ENCODE measurements at regions not wholly inside any gene's neighbourhood (a gene's known extent, or its start where the extent isn't known, plus 50 kb on each side); places are given as distances from the start of the nearest gene placed in this dataset.
"Not testable (repeated sequence)": the region's sequence is repeated elsewhere in the genome, so short reads cannot be mapped to it uniquely, and the experiment has no call there.

DNA sequence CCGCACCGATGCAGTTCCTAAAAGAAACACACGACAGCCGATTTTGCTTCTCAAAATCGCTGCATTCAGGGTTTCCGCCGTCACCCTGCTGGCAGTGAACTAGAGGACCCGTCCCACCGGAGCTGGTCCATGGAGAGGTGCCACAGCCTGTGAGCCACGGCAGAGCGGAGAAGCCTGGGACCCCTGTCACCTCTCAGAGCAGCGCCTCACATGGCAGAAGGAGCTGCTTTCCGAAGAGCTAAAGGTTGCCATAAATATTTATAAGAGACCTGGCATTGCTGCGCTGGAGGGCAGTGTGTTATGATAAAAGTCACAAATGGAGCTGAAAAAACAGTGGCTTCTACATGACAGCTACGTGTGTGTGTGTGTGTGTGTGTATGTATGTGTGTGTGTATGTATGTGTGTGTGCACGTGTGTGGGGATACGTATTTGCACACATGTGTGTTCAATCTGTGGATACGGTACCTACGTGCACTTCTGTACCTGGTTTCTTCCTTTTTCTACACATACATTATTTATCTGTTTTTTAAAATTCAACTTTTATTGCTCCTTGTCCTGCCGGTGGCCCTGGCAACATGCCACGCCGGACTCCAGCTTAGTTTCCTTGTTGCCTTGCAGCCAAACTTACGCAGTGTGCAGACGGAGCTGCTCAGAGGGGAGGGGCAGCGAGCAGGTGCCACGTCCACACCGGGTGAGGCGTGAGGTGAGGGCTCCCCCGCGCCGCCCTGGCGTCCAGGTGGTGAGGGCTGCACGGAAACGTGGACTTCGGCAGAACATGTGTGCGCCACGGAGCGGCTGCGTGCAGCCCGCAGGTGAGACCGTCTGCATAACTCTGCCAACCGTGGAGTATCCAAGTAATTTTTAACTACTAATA, 115.2 kb upstream of the PITRM1 start:
- no peak for DNase-seq

- no peak for DNase-seq
These were observed 110.1 kb upstream of the PITRM1 start for GRCh38 chr10:3282674-3283017.

GRCh38 chr10:3281941-3282673, 109.5 kb upstream of the PITRM1 start:
- no peak for DNase-seq

- DNase-seq = no peak
These were observed 106.2 kb upstream of the PITRM1 start for GRCh38 chr10:3278771-3279170.

DNA sequence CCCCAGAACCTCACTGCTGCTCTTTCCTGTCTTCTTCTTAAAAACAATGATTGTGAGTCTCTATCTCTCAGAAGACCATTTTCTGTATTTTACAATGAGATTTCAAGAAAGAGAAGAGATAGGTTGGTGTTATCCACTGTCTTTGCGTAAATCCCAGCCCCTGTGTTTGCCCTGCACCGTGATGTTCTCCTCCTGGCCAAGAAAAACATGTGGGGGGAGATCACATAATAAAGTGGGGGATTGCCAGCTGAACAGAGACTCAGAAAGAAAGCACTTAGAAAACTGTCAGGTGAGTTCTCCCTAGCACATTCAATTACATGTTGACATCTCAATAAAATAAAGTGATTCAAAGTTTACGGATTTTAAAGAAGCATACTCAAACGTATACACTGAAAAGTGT, 105.0 kb upstream of the PITRM1 start:
- DNase-seq = no peak

DNA sequence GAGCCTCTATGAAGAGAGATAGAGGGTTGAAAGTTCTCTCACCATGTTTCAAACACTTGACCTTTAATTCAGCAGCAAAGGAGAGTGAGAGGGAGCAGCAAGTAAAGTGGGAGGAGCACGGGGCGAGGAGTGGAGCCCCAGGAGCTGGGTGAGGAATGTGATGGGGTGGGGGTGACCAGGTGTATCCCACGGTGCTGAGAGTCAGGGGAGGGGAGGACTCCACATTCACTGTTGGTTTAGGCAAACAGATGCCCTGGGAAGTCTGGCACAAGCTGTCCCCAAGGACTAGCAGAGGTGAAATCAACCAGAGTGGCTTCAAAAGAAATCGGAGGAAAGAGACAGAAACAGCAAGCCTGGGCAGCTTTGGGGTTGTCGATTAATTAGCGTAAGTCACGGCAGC, 101.8 kb upstream of the PITRM1 start:
- no peak for DNase-seq

DNA sequence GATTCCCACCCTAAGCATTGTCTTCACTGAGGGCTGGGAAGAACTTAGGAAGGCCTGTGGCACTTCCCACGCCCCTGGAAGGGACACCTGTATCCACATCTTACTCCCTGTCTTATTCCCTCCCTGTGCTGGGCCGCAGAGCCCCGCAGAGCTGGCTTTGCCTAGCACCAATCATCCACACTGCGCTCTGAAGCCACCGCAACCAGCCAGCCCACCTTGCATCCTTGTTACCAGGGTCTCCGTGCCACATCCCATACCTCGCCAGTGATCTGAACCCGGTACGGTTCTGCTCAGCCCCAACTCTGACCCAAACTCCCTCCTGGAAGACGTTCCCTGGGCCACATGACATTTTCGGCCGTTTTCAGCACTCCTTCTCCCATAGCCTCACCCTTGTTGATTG, 101.4 kb upstream of the PITRM1 start:
- no peak for DNase-seq

- no peak for DNase-seq
These were observed 99.7 kb upstream of the PITRM1 start for GRCh38 chr10:3272300-3272699.

DNA sequence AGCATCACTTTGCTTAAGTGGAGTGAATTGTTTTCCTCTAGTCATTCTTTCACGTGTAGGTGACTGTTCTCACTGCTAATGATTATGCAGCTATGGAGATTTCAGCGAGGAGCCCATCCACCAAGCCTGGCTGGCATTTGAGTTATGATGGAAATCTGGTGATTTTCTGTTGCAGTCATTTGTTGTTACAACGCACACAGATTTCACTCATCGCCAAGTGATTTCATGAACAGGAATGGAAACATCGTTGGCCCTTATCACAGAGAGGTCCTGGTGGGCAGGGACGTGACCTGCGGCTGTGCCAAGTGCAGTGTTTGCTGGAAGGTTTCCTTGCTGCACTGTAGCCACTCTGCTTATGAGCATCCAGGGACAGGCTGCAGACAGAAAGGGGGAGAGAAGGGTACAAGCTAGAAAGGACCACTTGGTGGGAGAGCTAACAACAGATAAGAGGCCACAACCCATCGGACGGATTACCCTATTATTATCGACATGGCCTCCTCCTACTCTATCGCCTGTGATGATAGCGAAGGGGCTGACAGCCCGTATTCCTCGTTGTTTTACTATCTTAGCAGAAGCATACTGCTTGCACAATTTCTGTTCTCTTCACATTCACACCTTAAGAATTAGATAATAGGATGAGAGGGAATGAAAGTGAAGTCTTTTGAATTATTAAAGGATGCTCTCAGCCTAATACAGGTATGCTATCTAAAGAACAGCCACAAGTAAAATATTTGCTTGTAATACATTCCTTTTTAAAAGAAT, 99.0 kb upstream of the PITRM1 start:
- DNase-seq = no peak

DNA sequence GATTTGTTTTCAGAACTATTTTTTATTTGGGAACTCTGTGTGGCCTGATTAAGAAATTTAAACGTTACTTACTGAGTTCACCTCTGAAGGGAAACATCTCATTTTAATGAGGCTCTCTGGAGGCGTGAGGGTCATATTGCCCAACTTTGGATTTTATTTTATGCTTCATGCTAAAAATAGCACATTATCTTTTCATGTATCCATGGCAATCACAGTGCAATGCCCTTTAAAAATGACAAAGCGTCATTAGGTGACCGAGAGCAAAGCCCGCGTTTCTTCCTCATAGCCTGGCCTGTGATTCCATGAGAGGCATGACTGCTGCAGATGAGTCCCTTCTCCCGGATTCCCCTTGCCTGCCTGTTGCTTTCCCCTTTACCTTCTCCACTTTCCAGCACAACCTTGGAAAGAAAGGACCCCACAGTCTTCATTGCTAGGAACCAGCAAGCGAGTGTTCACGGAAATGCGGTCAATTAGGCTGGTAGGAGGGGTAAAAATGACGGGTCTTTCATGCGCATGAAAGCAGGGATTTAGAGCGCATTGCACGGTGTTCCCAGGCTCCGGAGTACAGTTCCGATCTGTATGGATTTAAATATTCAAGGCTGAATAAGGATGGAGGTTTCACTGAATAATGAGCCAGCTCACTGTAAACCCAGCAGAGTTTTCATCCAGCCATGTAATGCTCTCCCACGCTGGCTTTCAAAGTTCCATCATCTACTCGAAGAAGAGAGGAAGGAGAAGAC, 98.2 kb upstream of the PITRM1 start:
- DNase-seq = no peak

GRCh38 chr10:3268025-3268424, 95.4 kb upstream of the PITRM1 start:
- DNase-seq = no peak

- no peak for DNase-seq
These were observed 92.5 kb upstream of the PITRM1 start for GRCh38 chr10:3265088-3265487.

DNA sequence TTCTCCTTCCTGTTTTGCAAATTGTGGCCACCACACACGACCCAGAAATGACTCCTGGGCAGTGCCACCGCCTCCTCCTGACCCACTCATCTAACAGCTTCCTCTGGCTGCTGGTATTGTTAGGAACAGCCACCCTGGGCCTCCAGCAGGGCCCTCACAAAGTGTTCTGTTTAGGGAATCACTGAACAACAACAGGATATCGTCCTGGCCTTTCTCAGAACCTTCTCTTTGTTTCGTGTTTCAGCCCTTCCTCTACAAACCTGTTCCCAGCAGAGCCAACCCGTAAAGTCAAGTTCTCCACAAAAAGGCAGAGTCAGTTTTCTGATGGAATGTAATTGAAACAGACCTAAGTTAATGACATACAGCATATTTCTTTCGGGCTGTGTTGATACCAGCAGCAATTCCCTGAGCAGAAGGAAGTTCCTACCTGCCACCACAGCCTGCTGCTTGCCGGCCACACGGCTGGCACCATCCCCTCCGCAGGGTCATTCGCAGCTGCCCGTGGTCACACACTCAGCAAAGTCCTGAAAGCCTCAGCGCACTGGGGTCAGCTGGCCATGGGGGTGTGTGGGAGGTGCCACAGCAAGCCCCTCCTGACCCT, 91.7 kb upstream of the PITRM1 start:
- no peak for DNase-seq

- no peak for DNase-seq
These were observed 91.2 kb upstream of the PITRM1 start for GRCh38 chr10:3263747-3264146.

GRCh38 chr10:3263082-3263481, 90.5 kb upstream of the PITRM1 start:
- DNase-seq = no peak

- DNase-seq = no peak
These were observed 89.3 kb upstream of the PITRM1 start for GRCh38 chr10:3261921-3262320.

- no peak for DNase-seq
These were observed 87.7 kb upstream of the PITRM1 start for GRCh38 chr10:3260066-3260834.

GRCh38 chr10:3259499-3259898, 86.9 kb upstream of the PITRM1 start:
- no peak for DNase-seq

DNA sequence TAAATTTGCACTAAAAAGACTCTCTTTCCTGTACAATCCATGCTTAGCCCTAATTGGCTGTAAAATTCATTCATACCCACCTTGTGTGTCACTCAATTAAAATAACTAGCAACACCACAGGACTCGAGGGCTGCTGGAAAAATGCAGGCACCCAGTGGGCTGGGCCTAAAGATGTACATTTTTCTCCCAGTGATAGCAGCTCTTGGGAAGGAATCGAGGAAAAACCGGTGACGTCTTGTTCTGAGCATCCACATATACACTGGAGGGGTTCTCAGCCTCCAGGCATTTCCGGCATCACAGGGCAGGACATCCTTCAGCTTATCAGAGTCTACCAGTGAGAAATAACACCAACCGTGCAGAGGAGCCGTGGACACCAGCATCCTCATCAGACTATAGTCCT, 85.8 kb upstream of the PITRM1 start:
- DNase-seq = no peak

DNA sequence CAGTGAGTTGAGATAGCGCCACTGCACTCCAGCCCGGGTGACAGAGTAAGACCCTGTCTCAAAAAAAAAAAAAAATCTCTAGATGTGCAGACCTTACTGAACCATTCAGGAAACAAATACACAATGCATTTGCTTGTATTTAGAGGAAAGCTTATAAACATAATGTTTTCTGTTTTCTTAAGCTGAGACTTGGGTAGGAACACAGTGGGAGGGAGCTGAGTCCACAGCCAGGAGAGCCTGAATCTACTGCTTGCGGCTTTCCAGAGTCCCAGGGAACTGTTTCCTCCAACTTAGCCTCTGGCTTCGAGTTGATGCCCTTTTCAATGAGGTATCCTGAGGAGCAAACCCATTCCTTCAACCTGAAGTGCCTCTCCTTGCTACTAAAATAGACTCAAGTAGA, 83.0 kb upstream of the PITRM1 start:
- no peak for DNase-seq

GRCh38 chr10:3255075-3255474, 82.5 kb upstream of the PITRM1 start:
- DNase-seq = no peak

DNA sequence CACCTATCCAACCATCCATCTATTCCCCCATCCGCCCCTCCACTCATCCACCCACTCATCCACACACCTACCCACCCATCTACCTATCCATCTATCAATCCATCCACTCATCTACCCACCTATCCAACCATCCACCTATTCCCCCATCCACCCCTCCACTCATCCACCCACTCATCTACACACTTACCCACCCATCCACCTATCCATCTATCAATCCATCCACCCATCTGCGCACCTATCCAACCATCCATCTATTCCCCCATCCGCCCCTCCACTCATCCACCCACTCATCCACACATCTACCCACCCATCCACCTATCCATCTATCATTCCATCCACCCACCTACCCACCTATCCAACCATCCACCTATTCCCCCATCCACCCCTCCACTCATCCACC, 81.4 kb upstream of the PITRM1 start:
- not testable (repeated sequence) for DNase-seq

Measured in CD4-positive, alpha-beta T cell treated with Interleukin-17A for 4 hours (primary cell).